Hematopoietic multipotent progenitor cell (in vitro differentiated cells): ENCODE measurements at regions not wholly inside any gene's neighbourhood (a gene's known extent, or its start where the extent isn't known, plus 50 kb on each side); places are given as distances from the start of the nearest gene placed in this dataset.
"Not testable (repeated sequence)": the region's sequence is repeated elsewhere in the genome, so short reads cannot be mapped to it uniquely, and the experiment has no call there.

ENCODE experiments used
- DNase-seq, 3 donors: peaks; one replicate each; pipeline ENCODE4 v3.0.0-alpha.2; 2011 to 2015; ENCODE audit warnings: low read depth in 2 of 3, low spot score in 2 of 3

- no peak for DNase-seq
Observed at GRCh38 chr4:125262502-125262901, 52.3 kb upstream of the FAT4 start.

DNA sequence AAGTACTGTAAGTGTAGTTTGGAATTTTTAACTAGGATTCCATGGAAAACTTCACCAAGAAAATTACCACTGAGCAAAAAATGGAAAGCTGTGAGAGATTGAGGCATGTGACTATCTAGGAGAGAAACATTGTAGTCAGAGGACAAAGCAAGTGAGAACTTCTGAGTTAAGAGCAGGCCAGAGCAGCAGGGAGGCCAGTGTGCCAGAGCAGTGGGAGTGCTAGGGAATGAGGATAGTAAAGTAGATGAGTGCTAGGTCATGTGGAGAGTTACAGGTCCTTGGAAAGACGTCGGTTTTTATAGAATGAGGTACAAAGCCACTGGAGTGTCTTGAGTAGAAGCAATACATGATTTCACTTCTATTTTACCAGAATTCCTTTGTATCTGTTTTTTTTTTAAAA lies 52.7 kb upstream of the FAT4 start:
- DNase-seq, result no peak

GRCh38 chr4:125254106-125254505 lies 60.6 kb upstream of the FAT4 start:
- DNase-seq, result no peak

GRCh38 chr4:125244848-125245450 lies 69.8 kb upstream of the FAT4 start:
- peak in 1 of 3 donors; percentile 5 for DNase-seq

- DNase-seq, result no peak
Observed at GRCh38 chr4:125243789-125244397, 70.9 kb upstream of the FAT4 start.

GRCh38 chr4:125235971-125236370 lies 78.8 kb upstream of the FAT4 start:
- no peak for DNase-seq

DNA sequence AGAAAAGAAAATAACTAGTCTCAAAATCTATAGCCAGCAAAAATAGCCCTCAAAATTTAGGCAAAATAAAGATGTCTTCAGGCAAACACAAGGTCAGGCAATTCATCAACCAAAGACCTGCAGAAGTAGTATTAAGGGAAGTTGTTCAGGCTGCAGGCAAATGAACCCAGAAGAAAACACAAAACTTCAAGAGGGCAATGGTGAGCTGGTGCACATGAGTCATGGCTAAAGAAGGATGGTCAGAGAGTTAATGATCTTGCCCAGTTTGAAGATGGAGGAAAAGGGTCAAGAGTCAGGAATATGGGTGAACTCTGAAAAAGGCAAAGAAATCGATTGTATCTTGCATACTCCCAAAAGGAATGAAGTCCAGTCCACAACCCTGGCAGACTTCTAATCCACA lies 83.1 kb upstream of the FAT4 start:
- no peak for DNase-seq

DNA sequence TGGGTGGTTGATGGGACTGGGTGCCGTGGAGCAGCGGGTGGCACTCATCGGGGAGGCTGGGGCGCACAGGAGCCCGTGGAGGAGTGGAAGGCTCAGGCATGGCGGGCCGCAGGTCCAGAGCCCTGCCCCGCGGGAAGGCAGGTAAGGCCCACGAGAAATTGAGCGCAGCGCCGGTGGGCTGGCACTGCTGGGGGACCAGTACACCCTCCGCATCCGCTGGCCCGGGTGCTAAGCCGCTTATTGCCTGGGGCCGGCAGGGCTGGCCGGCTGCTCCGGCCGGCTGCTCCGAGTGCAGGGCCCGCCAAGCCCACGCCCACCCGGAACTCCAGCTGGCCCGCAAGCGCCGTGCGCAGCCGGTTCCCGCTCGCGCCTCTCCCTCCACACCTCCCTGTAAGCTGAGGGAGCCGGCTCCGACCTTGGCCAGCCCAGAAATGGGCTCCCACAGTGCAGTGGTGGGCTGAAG lies 85.1 kb upstream of the FAT4 start:
- DNase-seq, result no peak

DNA sequence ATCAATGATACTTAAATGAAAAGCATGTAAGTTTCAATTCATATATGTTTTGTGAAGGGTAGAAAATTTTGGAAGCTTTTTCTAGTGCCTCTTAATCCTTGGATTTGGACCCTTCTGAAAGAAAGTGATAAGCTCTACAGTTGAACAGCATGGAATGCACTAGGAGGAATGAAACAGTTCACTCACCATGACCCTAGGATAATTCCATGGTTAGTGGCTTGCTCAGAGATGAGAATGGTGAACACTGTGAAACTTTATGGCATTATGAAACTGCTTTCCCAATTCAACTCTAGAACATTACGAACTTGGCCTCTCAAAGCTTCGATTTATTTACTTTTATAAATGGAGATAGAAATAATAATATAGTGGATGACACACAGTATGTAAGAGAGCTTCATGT lies 88.9 kb upstream of the FAT4 start:
- DNase-seq, result no peak

DNA sequence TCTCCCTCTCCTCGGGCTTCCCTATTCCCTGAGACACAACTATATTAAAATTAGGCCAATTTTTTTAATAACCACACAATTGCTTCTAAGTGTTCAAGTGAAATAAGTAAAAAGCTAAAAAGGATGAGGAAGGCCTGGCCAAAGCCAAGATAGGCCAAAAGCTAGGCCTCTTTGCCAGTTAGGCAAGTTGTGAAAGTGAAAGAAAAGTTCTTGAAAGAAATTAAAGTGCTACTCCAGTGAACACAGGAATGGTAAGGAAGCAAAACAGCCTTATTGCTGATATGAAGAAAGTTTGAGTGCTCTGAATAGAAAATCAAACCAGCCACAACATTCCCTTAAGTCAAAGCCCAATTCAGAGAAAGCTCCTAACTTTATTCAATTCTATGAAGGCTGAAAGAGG lies 114.2 kb upstream of the FAT4 start:
- no peak for DNase-seq

DNA sequence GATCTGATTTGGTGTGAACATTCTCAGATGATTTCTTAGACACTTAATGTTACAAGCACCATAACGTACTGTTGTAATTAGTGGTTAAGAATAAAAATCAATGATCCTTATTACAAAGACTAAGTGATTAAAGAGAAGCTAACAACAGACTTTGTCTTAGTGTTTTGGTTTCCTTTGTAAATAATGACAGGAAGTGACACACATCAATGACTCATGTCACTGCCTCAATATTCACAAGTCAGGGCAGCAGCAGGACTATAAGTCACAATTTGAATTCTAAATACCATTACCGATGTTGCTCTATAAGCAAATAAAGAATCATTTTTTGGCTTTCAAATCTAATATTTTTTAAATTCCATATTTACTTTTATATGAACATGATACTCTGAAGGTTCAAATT lies 115.8 kb upstream of the FAT4 start:
- DNase-seq, result no peak

DNA sequence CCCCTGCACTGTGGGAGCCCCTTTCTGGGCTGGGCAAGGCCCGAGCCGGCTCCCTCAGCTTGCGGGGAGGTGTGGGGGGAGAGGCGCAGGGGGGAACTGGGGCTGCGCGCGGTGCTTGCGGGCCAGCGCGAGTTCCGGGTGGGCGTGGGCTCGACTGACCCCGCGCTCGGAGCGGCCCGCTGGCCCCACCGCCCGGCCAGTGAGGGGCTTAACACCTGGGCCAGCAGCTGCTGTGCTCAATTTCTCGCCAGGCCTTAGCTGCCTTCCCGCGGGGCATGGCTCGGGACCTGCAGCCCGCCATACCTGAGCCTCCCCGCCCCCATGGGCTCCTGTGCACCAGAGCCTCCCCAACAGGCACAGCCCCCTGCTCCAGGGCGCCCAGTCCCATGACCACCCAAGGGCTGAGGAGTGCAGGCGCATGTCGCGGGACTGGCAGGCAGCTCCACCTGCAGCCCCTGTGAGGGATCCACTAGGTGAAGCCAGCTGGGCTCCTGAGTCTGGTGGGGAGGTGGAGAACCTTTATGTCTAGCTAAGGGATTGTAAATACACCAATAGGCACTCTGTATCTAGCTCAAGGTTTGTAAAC lies 122.8 kb upstream of the FAT4 start:
- DNase-seq, result not testable (repeated sequence)

DNA sequence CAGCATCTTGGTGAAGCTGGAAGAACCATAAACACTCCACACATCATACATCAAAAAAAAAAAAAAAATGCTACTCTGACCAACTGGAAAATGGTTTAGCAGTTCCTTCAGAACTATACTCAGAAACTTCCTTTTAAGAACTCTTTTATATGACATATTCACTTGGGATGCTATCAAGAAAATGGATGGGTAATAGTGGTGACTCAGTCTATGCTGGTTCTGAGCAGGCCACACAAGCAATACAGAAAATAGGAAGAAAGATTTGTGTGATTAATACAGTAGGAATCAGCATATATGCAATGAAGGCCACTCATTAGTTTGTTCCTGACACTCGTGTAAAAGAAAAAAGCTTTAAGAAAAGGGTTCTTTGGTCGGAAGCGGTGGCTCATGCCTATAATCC lies 123.5 kb upstream of the FAT4 start:
- no peak for DNase-seq

DNA sequence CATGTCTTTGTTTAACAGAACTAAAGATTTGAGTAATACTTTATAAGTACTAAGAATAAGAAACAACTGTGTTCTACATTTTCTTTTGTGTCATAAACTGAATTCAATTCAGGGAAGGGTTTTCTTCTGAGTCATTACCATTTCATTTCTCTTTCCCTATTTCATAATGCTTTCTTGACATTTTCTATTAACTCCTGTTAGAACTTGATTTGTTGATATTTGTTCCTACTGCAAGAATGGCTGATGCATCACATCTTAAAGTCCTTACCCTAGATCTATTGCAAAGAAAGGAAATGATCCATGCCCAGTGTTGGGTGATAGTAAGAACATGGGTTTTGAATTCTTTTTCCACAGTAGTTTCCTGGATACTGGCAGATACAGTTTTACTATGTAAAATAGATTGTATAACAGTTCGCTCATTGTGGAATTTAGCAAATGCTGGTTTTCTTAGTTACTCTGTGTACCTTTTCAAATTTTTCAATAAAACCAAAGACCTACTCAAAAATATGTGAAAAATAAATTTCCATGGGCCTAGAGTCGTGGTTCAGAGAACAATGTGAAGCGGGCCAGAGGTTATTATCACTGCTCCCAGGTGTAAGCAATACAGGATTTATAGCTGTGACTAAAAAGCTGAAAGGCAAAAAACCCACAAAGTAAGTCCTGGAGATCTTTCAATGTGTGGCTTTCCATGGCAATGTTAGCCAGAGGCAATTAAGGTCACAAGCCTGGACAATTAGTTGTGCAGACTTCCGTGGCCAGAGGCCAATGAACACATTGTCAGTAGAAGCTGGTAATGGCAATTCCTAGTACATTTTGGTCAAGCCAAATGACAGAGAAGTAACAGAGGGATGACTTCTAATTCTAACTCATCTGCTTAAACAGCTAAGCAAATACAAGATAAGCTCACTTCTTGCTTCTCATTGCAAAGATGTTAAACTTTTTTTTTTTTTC lies 127.3 kb upstream of the FAT4 start:
- no peak for DNase-seq

DNA sequence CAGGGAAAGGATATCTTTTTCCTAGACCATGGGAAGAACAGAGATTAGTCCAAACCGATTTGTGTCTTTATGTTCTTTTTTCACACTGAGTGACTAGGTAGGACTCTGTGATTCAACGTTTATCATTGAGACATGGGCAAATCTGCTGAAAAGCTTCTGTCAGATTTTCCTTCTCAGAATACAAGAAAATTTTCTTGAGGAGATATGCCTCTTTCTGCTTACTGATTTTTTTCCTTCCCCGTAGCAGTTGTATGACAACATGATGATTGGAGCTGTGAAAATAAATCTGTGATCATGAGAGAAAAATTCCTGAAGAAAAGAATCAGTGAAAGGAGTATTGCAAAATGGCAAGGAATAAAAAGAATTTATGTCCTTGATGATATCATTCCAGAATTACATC lies 130.6 kb upstream of the FAT4 start:
- DNase-seq, result no peak

DNA sequence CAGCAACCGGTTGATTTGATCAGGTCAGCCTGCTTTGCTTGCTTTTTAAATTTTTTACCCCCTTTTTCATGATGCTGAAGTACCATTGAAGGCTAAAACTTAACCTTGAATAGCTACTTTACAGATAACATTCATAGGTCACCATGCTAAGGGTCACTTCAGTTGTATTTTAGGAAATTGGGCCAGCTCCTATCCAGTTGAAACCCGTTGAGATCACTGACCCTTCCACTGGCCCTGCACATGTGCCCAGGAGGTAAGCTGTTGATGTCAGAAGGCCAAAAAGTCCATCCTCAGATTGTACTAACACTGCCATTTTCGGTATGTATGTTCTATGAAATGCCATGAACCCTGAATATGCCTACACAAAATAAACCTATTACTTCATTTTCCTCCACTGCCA lies 133.0 kb upstream of the FAT4 start:
- no peak for DNase-seq

DNA sequence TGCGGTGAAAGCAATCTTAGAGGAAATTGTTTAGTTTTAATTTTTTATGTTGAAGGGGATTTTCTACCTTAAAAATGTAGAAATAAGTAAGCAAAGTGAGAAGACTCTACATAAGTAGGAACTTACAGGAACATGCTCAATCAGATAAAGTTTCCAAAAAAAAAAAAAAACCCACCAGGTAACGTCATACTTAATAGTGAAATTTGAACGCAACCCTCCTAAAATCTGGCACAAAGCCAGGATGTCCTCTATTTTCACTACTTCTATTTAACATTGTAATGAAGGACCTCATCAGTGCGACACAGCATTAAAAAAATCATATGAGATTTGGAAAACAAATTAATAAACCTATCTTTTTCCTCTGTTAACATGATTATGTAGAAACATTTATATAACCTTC lies 135.0 kb upstream of the FAT4 start:
- DNase-seq, result no peak

- DNase-seq, result no peak
Observed at GRCh38 chr4:125169192-125169591, 145.6 kb upstream of the FAT4 start.

DNA sequence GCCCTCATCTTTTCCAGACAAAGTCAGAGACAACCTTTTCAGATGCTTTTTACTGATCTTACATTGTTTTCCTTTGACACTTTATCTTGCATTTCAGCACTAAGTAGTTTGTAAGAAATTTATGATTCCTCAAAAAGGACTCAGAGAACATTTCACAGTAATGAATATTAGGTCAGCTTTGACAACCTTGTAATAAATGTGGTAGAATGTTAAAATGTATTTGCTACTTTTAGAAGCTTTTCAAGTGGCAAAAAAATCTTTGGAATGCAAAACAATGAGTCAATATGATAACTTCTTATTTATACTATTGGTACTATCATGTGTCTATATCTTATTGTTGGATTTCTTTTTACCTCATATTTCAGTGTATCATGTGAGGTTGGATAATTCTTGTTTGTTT lies 146.2 kb upstream of the FAT4 start:
- DNase-seq, result no peak

- not testable (repeated sequence) for DNase-seq
Observed at GRCh38 chr4:125166012-125166411, 148.7 kb upstream of the FAT4 start.

GRCh38 chr4:125159001-125159400 lies 155.8 kb upstream of the FAT4 start:
- no peak for DNase-seq
